ENCODE measurements at regions not wholly inside any gene's neighbourhood (a gene's known extent, or its start where the extent isn't known, plus 50 kb on each side); places are given as distances from the start of the nearest gene placed in this dataset.
"Not testable (repeated sequence)": the region's sequence is repeated elsewhere in the genome, so short reads cannot be mapped to it uniquely, and the experiment has no call there.

- Histone ChIP-seq H3K4me3 (ENCODE audit: extremely low read depth, insufficient read depth, low read length, poor library complexity, severe bottlenecking) (no peak overlapping the region), H3K36me3 (ENCODE audit: control insufficient read depth, insufficient read depth, low read length) (no peaks in the 10 kb centered on the region), H3K27ac (ENCODE audit: low read depth, low read length, severe bottlenecking) (no peak overlapping the region), H3K9me3 (ENCODE audit: control insufficient read depth, low read length) (no peaks in the 10 kb centered on the region), H3K4me1 (ENCODE audit: control insufficient read depth, insufficient read depth, low read length, poor library complexity, severe bottlenecking) (no peaks in the 10 kb centered on the region)
- no CpG with 5 or more reads among the region's 2 CpGs for WGBS, 2 experiments (ENCODE audit: insufficient coverage in 2 of 2)
These were observed 619.5 kb upstream of the SMIM31 start for GRCh38 chr4:164134388-164134787.

- Histone ChIP-seq H3K27ac (ENCODE audit: low read depth, low read length, severe bottlenecking) (peak overlapping the region; percentile 56), H3K4me3 (ENCODE audit: extremely low read depth, insufficient read depth, low read length, poor library complexity, severe bottlenecking) (no peak overlapping the region)
These were observed 617.7 kb upstream of the SMIM31 start for GRCh38 chr4:164136180-164136616.

GRCh38 chr4:164138521-164138920 is 615.4 kb upstream of the SMIM31 start:
- H3K4me1 ChIP-seq (ENCODE audit: control insufficient read depth, insufficient read depth, low read length, poor library complexity, severe bottlenecking) = no peaks in the 10 kb centered on the region
- no peaks in the 10 kb centered on the region for H3K9me3 ChIP-seq (ENCODE audit: control insufficient read depth, low read length)
- H3K36me3 ChIP-seq (ENCODE audit: control insufficient read depth, insufficient read depth, low read length) = no peaks in the 10 kb centered on the region
- no peak overlapping the region for H3K4me3 ChIP-seq (ENCODE audit: extremely low read depth, insufficient read depth, low read length, poor library complexity, severe bottlenecking)
- no peak overlapping the region for H3K27ac ChIP-seq (ENCODE audit: low read depth, low read length, severe bottlenecking)
- 80 to 86% methylated on average over 1 of the region's 2 CpGs for WGBS, 2 experiments (ENCODE audit: insufficient coverage in 2 of 2)

More at GRCh38 chr4:164136180-164136616, 617.7 kb upstream of the SMIM31 start:
- Histone ChIP-seq H3K9me3 (ENCODE audit: control insufficient read depth, low read length) (no peaks in the 10 kb centered on the region), H3K4me1 (ENCODE audit: control insufficient read depth, insufficient read depth, low read length, poor library complexity, severe bottlenecking) (no peaks in the 10 kb centered on the region), H3K36me3 (ENCODE audit: control insufficient read depth, insufficient read depth, low read length) (no peaks in the 10 kb centered on the region)
- 100% methylated on average over 1 of the region's 2 CpGs; no CpG with 5 or more reads in 1 of the 2 experiments for WGBS, 2 experiments (ENCODE audit: insufficient coverage in 2 of 2)

DNA sequence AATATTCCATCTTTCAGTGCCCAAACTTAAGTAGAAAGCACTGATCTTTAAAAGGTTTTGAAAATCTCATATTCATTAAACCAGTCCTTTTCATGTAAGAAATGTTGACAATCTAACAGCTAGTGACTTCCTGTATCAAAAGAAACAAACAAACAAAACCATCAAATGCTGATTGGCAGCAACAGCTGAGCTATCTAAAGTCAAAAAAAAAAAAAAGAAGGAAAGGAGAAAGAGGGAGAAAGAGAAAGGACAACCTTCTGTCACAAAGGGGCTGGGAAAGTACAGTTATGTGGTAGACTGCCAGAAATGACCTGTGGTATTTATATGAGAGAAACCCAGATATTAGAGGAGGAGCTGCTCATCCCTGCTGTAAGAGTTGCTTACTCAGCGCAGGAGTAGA is 614.6 kb upstream of the SMIM31 start:
- no peaks in the 10 kb centered on the region for H3K36me3 ChIP-seq (ENCODE audit: control insufficient read depth, insufficient read depth, low read length)
- H3K9me3 ChIP-seq (ENCODE audit: control insufficient read depth, low read length) = no peaks in the 10 kb centered on the region
- H3K4me1 ChIP-seq (ENCODE audit: control insufficient read depth, insufficient read depth, low read length, poor library complexity, severe bottlenecking) = no peaks in the 10 kb centered on the region
- no peak overlapping the region for H3K27ac ChIP-seq (ENCODE audit: low read depth, low read length, severe bottlenecking)
- no peak overlapping the region for H3K4me3 ChIP-seq (ENCODE audit: extremely low read depth, insufficient read depth, low read length, poor library complexity, severe bottlenecking)
- no CpG with 5 or more reads among the region's 1 CpG for WGBS, 2 experiments (ENCODE audit: insufficient coverage in 2 of 2)

DNA sequence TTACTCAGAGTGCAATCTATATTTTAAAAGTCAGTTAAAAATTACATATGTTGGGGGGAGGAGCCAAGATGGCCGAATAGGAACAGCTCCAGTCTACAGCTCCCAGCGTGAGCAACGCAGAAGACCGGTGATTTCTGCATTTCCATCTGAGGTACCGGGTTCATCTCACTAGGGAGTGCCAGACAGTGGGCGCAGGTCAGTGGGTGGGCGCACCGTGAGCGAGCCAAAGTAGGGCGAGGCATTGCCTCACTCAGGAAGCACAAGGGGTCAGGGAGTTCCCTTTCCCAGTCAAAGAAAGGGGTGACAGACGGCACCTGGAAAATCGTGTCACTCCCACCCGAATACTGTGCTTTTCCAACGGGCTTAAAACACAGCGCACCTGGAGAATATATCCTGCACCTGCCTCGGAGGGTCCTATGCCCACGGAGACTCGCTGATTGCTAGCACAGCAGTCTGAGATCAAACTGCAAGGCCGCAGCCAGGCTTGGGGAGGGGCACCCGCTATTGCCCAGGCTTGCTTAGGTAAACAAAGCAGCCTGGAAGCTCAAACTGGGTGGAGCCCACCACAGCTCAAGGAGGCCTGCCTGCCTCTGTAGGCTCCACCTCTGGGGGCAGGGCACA is 612.1 kb upstream of the SMIM31 start:
- H3K36me3 ChIP-seq (ENCODE audit: control insufficient read depth, insufficient read depth, low read length) = not testable (repeated sequence)

DNA sequence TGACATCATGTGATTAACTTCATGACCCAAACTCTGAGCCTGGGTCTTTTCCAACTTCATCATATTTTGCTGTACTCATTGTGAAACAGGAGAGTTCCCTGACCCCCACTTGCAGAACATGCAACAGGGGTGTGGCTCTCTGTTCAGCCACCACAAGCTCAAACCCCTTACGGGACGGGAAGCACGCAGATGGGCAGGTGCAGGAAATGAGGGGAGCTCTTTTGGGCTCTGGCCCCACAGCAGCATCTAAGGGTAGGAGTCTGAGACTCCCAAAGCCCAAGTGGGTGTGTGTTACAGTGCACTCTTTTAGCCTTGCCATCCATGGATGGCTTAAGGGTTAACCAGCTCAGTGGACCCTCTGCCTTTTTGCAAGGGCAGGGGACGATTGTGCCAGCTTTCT is 599.5 kb upstream of the SMIM31 start:
- WGBS, 2 experiments (ENCODE audit: insufficient coverage in 2 of 2) = 88 to 89% methylated on average over 1 to 3 of the region's 4 CpGs
- Histone ChIP-seq H3K4me3 (ENCODE audit: extremely low read depth, insufficient read depth, low read length, poor library complexity, severe bottlenecking) (no peak overlapping the region), H3K27ac (ENCODE audit: low read depth, low read length, severe bottlenecking) (no peak overlapping the region), H3K4me1 (ENCODE audit: control insufficient read depth, insufficient read depth, low read length, poor library complexity, severe bottlenecking) (no peaks in the 10 kb centered on the region), H3K9me3 (ENCODE audit: control insufficient read depth, low read length) (no peaks in the 10 kb centered on the region), H3K36me3 (ENCODE audit: control insufficient read depth, insufficient read depth, low read length) (no peaks in the 10 kb centered on the region)

More for the DNA sequence above, 612.1 kb upstream of the SMIM31 start:
- not testable (repeated sequence) for H3K27ac ChIP-seq (ENCODE audit: low read depth, low read length, severe bottlenecking); H3K4me3 ChIP-seq (ENCODE audit: extremely low read depth, insufficient read depth, low read length, poor library complexity, severe bottlenecking); H3K4me1 ChIP-seq (ENCODE audit: control insufficient read depth, insufficient read depth, low read length, poor library complexity, severe bottlenecking); H3K9me3 ChIP-seq (ENCODE audit: control insufficient read depth, low read length)
- WGBS, 2 experiments (ENCODE audit: insufficient coverage in 2 of 2) = 89 to 92% methylated on average over 6 to 18 of the region's 20 CpGs

GRCh38 chr4:164169591-164169990 is 584.3 kb upstream of the SMIM31 start:
- H3K9me3 ChIP-seq (ENCODE audit: control insufficient read depth, low read length) = no peaks in the 10 kb centered on the region
- H3K4me3 ChIP-seq (ENCODE audit: extremely low read depth, insufficient read depth, low read length, poor library complexity, severe bottlenecking) = no peak overlapping the region
- H3K36me3 ChIP-seq (ENCODE audit: control insufficient read depth, insufficient read depth, low read length) = no peaks in the 10 kb centered on the region
- H3K27ac ChIP-seq (ENCODE audit: low read depth, low read length, severe bottlenecking) = no peak overlapping the region
- H3K4me1 ChIP-seq (ENCODE audit: control insufficient read depth, insufficient read depth, low read length, poor library complexity, severe bottlenecking) = no peaks in the 10 kb centered on the region

- no CpG with 5 or more reads among the region's 3 CpGs for WGBS, 2 experiments (ENCODE audit: insufficient coverage in 2 of 2)
- no peaks in the 10 kb centered on the region for H3K4me1 ChIP-seq (ENCODE audit: control insufficient read depth, insufficient read depth, low read length, poor library complexity, severe bottlenecking)
- H3K36me3 ChIP-seq (ENCODE audit: control insufficient read depth, insufficient read depth, low read length) = no peaks in the 10 kb centered on the region
- H3K9me3 ChIP-seq (ENCODE audit: control insufficient read depth, low read length) = no peaks in the 10 kb centered on the region
- no peak overlapping the region for H3K4me3 ChIP-seq (ENCODE audit: extremely low read depth, insufficient read depth, low read length, poor library complexity, severe bottlenecking)
- no peak overlapping the region for H3K27ac ChIP-seq (ENCODE audit: low read depth, low read length, severe bottlenecking)
These were observed 576.8 kb upstream of the SMIM31 start for GRCh38 chr4:164177153-164177552.

- Histone ChIP-seq H3K36me3 (ENCODE audit: control insufficient read depth, insufficient read depth, low read length) (no peaks in the 10 kb centered on the region), H3K4me3 (ENCODE audit: extremely low read depth, insufficient read depth, low read length, poor library complexity, severe bottlenecking) (no peak overlapping the region), H3K4me1 (ENCODE audit: control insufficient read depth, insufficient read depth, low read length, poor library complexity, severe bottlenecking) (no peaks in the 10 kb centered on the region), H3K9me3 (ENCODE audit: control insufficient read depth, low read length) (no peaks in the 10 kb centered on the region), H3K27ac (ENCODE audit: low read depth, low read length, severe bottlenecking) (no peak overlapping the region)
- 80% methylated on average over 1 of the region's 1 CpG; no CpG with 5 or more reads in 1 of the 2 experiments for WGBS, 2 experiments (ENCODE audit: insufficient coverage in 2 of 2)
These were observed 576.2 kb upstream of the SMIM31 start for GRCh38 chr4:164177753-164178152.

DNA sequence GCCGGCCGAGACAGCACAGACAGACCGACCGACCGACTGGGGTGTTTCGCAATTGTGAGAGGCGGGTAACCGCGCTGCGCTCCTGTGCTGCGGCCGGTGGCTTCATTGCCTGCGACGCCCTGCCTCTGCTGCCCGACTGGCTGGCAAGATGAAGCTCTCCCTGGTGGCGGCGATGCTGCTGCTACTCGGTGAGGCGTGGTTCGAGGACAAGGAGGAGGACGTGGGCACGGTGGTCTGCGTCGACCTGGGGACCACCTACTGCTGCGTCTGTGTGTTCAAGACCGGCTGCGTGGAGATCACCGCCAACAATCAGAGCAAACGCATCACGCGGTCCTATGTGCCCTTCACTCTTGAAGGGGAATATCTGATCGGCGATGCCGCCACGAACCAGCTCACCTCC is 565.7 kb upstream of the SMIM31 start:
- no peak overlapping the region for H3K27ac ChIP-seq (ENCODE audit: low read depth, low read length, severe bottlenecking)
- no peaks in the 10 kb centered on the region for H3K4me1 ChIP-seq (ENCODE audit: control insufficient read depth, insufficient read depth, low read length, poor library complexity, severe bottlenecking)
- no peaks in the 10 kb centered on the region for H3K9me3 ChIP-seq (ENCODE audit: control insufficient read depth, low read length)
- 96 to 97% methylated on average over 32 of the region's 35 CpGs for WGBS, 2 experiments (ENCODE audit: insufficient coverage in 2 of 2)
- no peaks in the 10 kb centered on the region for H3K36me3 ChIP-seq (ENCODE audit: control insufficient read depth, insufficient read depth, low read length)
- no peak overlapping the region for H3K4me3 ChIP-seq (ENCODE audit: extremely low read depth, insufficient read depth, low read length, poor library complexity, severe bottlenecking)

DNA sequence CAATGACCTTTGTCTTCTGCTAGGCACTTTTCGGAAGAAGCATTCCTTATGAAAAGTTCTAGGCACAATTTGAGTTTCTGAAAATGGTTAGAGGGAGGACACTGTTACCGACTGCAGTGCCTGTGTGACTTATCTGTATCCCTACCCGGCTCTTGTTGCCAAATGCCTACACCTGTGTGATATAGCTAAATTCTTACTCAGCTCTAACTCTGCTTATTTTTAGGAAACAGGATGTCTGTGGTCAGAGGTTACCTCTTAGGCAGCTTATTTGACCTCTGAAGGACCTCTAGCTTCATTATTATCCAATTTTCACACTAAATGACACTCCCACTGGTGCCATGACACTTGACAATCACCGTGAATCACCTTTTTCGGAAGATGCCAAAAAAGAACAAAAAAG is 561.1 kb upstream of the SMIM31 start:
- H3K9me3 ChIP-seq (ENCODE audit: control insufficient read depth, low read length) = no peaks in the 10 kb centered on the region
- H3K4me1 ChIP-seq (ENCODE audit: control insufficient read depth, insufficient read depth, low read length, poor library complexity, severe bottlenecking) = no peaks in the 10 kb centered on the region
- WGBS, 2 experiments (ENCODE audit: insufficient coverage in 2 of 2) = 93 to 100% methylated on average over 2 of the region's 5 CpGs
- no peak overlapping the region for H3K27ac ChIP-seq (ENCODE audit: low read depth, low read length, severe bottlenecking)
- no peak overlapping the region for H3K4me3 ChIP-seq (ENCODE audit: extremely low read depth, insufficient read depth, low read length, poor library complexity, severe bottlenecking)
- no peaks in the 10 kb centered on the region for H3K36me3 ChIP-seq (ENCODE audit: control insufficient read depth, insufficient read depth, low read length)
